A172 (cell line): ENCODE measurements at regions not wholly inside any gene's neighbourhood (a gene's known extent, or its start where the extent isn't known, plus 50 kb on each side); places are given as distances from the start of the nearest gene placed in this dataset.
"Not testable (repeated sequence)": the region's sequence is repeated elsewhere in the genome, so short reads cannot be mapped to it uniquely, and the experiment has no call there.

Experiments used
- DNase-seq: peaks from one replicate; pipeline ENCODE4 v3.0.0-alpha.2; 2015; ENCODE audit warnings: low spot score

DNA sequence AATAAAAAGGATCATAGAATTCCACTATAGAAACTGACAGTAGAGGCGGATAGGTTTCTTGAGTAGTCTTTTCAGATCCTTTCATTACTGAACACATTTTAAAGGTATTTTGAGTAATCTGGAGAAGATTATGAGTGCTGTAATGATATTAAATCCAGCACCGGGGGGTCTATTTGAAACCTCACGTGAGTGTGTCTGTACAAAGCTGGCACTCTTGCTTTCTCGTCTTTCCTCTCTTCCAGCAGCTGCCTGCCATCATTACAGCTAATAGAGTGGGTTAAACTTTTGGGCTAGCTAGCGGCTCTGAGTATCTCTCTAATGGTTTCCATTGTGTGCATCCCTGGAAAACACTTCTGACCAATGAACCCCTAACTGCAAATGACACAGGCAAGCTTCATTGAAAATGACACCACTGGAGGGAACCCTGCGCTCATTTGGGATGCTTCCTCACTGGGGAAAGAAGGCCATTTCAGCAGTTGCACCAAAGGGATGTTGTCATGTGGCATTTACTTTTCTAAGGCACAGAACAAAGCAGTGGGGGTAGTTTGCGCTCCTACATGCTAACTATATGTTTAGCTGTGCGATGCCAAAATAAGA, 101.0 kb downstream of the HRH4 start:
- DNase-seq: no peak

DNA sequence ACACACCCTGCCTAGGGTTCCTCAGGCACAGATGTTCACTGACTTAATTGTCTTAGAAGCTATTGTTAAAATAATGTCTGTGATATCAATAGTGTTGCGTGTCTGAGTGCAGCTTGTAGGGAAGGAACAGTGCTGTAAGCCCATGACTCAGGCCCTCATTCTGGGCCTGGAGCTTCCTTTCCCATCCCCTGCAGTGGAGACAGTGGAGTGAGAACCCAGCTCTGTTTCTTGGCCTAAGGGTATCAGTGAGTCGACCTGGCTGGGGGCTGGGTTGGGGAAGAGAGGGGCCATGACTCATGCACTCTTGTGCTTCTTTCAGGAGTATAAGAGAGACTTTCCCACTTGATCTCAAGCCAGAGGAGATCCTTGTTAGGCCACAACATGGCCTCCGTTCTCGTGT, 106.8 kb downstream of the HRH4 start:
- no peak for DNase-seq

DNA sequence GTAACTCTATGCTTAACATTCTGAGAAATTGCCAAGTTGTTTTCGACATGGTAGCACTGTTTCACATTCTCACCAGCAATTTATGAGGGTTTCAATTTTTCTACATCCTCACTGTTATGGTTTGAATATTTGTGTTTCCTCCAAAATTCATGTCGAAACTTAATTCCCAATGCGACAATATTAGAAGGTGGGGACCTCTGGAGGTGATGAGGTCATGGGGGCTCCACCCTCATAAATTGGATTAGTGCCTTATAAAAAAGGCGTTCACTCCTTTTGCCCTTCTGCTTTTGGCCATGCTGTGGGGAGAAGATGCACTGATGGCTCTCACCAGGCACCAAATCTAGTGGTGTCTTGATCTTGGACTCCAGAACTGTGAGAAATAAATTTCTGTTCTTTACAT, 110.3 kb downstream of the HRH4 start:
- no peak for DNase-seq

DNA sequence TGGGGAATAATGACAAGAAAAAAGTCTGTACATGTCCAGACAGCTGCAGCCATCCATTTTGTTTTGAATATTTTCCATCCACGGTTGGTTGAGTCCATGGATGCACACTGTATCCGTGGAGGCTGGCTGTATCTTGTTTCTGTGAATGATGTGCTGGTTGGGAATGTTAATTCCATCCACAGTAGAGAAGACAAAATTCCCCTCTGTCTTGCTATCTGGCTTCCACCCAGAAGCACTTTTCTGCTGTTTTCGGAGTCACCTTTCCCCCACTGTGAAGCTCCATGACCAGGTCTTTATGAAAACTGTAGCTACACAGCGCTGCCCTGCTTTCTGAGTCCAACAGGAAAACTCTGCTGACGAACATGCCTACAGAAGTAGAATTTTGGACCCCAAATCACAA, 122.3 kb downstream of the HRH4 start:
- no peak for DNase-seq

DNA sequence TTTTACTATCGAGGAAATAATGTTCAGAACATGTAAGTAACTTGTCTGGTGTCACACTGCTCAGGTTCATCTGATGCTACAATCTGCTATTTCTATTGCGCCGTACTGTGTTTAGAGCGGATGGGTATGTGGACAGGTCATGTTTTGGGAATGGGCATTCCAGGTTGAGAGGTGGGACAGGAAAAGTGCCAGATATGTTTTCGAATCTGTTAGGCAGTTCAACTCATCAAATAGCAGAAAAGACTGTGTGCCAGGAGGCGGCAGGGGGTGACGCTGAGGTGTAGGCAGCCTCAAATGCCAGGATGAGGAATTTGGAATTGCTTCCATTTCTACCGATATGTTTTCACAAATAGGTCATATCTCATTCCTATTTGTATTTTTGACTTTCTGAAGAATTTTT, 123.8 kb downstream of the HRH4 start:
- no peak for DNase-seq

DNA sequence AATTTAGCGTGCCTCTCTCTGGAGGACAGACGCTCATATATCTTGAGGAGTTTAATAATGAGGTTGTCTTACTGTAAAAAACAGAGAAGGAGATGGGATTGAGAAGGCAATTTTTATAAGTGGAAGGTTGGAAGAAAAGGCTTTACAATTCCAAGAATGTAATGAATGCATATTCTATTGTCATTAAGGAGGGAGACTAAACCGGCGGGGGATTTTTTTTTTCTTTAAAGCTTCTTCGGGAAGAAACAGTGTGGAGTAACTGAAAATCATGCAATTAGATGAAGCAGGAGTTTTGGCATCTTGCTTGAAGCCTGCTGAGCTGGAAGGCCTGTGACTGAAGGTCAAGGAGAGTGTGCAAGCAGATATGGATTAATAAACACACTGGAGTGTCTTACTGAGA, 124.4 kb downstream of the HRH4 start:
- DNase-seq: no peak

DNA sequence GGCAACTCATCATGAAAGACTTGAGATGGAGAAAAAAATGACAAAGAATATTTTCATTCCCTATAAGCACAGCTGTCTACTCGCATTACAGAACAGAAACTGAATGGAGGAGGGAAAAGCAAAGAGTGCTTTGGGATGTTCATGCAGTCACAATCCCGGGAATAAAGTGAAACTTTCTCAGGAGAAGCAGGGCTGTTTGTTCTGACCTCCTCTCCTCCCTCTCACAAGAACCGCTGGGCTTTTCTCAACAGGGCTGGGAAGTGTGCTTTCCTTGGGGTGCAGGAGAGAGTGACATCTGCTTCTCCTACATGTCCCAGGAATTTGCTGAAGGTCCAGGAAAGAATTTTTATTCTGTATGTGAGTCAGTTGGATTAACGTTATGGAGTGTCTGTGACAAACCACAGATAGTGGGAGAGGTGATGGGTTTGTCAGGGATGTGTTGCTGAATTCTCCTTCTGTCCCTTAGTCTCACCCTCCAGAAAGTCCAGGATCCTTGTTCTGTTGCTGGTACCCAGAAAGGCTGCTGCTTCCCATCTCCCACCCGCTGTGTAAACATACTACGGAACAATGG, 125.6 kb downstream of the HRH4 start:
- DNase-seq: no peak

DNA sequence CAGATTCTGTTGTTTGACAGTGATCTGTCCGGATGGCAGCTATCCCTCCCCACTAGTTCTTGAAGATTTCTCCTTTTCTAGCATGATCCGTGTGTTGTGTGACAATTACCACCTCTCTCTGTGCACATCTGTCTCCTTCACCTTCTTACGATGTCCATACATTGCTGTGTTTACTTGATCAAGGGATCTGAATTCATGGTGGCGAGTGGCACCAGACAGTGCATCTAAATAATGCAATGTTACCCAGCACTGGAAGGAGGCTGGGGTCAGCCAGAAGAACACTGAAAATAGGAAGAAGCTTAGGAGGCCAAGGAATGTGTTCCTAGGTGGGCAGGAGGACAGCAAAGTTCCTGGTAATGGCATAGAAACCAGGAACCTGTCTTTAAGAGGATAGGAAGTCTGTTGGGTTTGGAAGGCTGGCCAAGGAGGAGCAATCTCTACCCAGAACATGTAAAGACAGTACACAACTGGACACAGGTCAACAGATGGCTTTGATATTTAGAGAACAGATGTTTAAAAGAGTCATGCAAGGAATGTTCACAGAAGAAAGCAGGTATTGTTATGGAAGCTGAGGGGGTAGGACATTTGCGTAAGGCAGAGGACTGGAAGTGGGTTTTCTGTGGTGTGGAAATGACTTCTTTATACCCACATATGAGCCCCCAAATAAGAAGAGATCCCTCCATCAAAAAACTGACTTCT, 126.4 kb downstream of the HRH4 start:
- no peak for DNase-seq

DNA sequence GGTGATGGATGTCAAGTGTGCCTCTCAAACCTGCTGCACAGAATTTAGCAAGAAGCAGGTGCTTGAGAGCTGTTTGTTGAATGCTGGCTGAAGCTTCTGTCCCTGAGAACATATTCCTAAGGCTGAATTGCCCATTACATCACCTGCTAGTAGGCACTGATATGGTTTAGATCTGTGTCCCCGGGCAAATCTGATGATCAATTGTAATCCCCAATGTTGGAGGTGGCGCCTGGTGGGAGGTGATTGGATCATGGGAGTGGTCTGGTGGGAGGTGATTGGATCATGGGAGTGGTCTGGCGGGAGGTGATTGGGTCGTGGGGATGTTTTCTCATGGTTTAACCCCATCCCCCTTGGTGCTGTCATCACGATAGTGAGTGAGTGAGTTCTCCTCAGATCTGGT, 128.0 kb downstream of the HRH4 start:
- DNase-seq: no peak

DNA sequence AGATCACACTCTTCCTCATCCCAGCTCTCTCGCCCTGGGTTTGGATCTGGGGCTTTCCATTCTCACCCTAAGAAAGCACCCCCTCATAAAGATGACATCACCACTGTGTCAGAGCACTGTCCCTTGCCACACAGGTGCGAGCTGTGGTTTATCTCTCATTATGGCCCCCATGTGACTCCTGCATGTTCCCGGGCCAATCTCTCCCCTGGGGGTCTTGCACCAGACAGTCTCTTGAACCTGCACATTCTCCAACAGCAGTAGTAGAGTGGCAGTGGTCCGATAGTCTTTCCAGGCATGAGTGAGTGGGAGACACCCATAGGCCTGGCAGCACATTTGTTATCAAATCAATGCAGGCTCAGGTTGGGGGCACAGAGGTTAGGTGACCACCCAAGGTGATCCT, 130.5 kb downstream of the HRH4 start:
- DNase-seq: no peak

DNA sequence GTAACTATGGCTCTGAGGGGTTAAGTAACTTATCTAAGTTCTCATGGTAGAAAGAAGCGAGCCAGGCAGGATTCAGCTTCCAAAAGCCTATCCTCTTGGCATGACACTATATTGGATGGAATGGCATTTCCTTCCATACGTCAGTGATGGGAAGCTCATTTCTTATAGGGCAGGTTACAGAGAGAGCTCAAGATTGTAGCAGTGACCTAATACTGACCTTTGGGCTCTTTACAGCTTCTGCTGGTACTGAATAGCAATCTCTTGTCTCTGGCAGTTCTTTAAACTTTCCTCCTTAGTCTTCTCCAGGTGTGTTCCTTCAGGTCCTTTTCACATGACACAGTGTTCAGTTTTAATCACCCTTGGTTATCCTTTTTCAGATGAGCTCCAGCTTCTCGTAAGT, 133.0 kb downstream of the HRH4 start:
- DNase-seq: no peak

DNA sequence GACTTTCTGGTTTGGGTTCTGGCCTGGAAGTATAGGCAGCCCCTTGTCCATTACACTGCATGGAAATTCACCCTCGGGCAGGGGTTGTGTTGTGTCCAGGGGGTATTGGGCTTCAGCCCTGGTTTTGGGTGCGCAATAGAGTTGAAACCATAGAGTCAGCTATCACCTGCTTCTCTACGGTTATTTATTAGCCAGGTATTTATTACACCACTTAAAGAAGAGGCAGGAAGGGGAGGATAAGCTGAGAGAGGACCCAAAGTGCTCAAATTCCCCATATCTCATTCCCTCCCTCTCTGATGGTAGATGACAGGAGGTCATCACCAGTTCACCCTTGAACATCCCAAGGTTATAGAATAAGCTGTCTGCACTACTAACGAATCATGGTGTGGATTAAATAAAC, 133.4 kb downstream of the HRH4 start:
- no peak for DNase-seq

DNA sequence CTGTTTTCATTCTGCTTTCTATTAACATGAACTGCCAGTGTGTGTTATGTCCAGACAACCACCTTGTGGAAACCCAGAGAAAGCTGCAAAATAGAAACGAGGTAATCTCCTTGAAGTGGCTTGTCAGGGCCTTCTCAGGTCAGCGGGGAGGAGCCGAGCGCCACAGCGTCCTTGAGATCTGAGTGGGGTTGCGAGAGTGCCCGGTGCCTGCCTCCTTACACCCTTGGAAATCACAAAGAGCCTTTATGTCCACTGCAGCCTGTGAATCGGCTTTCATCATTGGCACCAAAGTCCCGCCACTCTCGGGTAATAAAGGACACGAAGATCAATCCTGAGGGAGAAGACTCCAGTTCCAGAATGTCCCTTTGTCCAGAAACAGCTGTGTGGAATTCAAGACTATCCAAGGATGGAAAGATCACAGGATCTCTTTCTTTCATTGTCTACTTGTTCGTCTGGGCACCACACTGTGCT, 135.2 kb downstream of the HRH4 start:
- DNase-seq: no peak

DNA sequence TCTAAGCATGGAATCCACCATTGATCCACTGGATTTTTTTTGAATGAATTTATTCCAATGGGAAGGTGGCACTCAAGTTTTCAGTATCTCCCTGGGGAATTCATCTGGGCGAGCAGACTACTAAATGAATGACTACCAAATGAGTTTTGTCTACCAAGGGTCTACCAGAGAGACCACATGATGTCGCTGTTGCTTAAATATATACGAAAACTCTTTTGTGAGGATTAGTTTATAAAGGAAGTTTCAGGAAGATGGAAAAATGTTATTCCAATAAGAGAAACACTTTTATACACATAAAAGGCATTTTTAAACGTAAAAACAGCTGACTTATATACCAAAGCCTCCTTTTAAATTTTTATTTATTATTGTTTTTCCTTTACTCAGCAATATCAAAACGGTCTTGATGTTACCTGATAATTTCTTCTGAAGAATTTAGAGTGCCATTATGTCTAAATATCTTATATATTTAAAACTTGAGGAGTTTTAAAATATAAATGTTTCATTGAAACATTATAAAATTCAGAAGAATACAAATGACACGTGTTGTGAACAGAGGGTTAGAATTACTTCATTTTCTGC, 139.7 kb downstream of the HRH4 start:
- DNase-seq: peak; percentile 60

DNA sequence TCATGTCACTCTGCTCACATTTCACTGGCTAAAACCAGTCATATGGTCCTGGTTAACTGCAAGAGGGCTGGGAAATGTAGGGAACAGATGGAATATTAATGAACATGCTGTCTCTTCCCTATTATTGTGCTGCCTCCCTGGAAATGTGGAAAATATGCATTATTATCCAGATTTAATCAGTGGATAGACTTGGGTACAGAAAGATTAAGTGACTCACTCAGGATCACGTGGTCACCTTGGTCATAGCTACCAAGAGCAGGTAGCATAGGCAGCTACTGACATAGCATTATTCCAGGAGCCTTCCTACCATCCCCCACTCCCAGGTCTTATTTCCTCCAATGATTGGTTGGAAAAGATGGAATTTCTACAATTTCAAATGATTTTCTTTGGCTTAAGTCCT, 141.1 kb downstream of the HRH4 start:
- DNase-seq: no peak

DNA sequence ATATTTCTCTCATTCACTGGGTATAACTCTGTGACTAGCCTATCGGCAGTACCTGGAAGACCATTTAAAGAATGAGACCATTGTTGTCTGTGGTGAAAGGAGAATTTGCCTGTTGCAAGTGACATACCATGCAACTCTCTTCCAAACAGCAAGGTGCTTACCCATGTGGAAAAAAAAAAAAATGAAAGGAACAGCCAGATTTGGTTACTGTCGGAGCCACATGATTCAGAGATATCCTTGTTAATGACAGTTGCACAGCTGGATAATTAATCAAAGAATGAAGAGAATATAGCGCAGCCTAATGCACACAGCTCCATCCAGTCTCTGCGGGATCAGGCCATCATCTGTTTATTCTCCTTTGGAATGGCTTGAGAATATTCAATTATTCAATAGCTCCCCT, 141.8 kb downstream of the HRH4 start:
- DNase-seq: no peak

DNA sequence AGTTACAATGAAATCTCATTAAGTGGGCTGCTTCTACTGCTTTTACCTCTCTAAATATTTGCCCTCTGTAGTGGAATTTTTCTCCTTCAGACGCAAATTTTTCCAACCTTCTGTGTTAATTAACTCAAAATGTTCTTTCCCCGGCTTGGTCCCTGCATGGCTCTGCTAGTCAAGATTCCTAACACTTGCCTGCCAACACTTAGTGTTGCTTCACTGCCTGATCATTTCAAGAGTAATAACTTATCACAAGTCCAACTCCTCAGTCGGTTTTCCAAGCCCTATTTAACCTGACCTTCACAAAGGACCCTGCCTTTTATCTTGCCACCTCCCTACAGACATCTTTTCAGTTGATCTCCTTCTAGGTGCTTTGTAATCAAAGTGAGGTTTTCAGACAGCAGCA, 142.7 kb downstream of the HRH4 start:
- no peak for DNase-seq

DNA sequence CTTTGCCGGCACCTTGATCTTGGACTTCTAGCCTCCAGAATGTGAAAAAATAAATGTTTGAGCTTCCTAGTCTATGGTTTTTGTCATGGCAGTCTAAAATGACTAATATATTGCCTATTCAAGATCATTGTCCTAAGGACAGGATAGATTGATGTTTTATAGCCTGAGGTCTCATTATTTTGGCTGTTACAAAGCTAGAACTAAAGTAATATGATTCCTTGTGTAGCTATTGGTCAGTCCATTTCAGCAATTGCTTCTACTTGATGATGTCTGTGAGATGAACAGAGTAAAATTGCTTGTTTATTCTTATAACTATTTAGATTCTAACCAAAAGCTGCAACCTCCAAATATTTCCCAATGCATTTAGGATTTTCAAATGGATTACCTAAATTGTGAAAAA, 145.0 kb downstream of the HRH4 start:
- no peak for DNase-seq

DNA sequence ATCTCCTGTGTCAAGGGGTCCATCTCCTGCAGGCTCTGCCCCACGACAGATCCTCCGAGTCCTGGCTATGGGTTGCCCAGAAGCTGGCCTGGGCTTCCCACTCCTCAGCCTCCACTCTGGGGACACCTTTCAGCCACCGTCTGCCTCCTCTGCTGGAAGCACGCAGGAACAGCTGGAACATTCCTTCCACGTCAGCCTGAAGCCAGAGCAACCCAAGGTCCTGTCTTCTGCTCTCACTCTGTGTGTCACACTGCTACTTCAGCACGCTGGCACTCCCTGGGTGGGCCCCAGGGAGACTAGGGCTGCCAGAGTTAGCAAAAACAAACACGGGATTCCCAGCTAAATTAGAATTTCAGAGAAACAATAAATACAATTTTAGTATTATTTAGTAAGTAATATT, 148.8 kb downstream of the HRH4 start:
- DNase-seq: no peak

DNA sequence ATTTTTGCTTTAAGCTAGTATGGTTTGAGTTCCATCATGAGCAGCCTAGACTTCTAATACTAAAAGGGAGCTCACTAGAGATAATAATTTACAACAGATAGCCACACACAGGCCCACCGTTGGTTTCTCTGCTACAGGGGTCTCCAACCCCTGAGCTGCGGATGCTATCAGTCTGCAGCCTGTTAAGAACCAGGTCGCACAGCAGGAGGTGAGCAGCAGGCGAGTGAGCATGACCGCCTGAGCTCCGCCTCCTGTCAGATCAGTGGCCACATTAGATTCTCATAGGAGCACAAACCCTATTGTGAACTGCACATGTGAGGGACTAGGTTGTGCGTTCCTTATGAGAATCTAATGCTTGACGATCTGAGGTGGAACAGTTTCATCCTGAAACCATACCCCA, 150.6 kb downstream of the HRH4 start:
- no peak for DNase-seq

DNA sequence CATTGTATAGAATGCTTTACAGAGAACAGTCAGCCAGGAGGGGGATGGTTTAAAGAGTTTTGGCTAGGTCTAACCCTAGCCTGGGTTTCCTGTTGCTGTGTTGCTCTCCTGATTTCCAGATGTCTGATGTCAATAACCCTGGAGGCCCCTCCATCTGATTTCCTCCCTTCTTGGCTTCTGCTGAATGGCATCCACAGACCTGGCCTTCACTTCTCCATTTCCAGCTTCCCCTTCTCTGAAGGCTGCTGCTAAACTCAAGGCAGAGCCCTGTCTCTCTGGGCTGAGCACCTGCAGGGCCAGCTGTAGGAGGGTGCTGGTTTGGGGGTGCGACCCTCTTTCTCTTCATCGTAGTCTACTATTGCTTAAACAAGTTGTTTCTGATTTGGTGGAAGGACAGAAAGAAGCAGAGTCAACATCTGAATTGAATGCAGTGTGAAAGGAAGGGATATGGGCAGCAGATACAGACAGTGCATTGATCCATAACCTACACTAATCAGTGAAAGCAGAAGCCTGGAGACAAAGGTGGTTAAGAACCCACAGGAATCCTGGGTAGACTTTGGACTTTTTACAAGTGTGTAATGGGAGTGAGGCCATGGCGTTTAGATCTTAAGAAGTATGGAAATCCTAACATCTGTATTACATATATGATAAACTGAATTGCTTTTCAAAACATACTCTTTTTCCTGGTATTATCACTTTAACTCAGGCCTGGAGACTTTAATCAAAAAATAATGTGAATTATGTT, 153.6 kb downstream of the HRH4 start:
- DNase-seq: no peak

DNA sequence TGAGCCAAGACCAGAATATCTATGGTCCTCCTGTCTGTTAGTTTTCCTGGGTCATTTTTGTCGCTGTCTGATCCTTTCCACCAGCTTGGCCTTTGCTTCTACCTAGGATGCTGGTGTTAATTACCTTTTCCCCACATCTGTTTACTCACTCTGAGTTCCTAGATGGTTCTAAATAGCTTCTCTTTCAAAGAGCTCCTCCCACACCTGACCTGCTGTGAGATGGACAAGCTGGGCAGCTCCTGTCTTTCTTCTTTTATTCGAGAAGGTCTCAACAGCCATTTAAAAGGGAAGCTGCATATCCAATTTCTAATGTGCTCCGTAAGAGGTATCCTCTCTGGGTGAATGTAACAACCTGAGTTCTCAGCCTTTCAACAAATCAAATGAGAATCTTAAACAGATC, 156.2 kb downstream of the HRH4 start:
- no peak for DNase-seq

DNA sequence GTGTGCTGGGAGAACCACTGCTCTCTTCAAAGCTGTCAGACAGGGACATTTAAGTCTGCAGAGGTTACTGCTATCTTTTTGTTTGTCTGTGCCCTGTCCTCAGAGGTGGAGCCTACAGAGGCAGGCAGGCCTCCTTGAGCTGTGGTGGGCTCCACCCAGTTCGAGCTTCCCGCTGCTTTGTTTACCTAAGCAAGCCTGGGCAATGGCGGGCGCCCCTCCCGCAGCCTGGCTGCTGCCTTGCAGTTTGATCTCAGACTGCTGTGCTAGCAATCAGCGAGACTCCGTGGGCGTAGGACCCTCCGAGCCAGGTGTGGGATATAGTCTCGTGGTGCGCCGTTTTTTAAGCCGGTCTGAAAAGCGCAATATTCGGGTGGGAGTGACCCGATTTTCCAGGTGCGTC, 164.0 kb downstream of the HRH4 start:
- DNase-seq: not testable (repeated sequence)
